Esophagus squamous epithelium (tissue), 4 donors: ENCODE measurements at regions not wholly inside any gene's neighbourhood (a gene's known extent, or its start where the extent isn't known, plus 50 kb on each side); places are given as distances from the start of the nearest gene placed in this dataset.

Source experiments
- POLR2A ChIP-seq, 4 donors: fragments of 450-650 bp; IDR thresholded peaks; one replicate each; pipeline ENCODE4 v1.6.1; 2017; ENCODE audit warnings: antibody characterized with exemption in 4 of 4, mild to moderate bottlenecking in 4 of 4, moderate library complexity in 3 of 4
- TF ChIP-seq, protein P1 (sequence below), 6 experiments: fragments of 450-650 bp in 4 of 6; fragments of 200-600 bp in 2 of 6; sonication (generic) in 2 of 6; IDR thresholded peaks; one replicate each; pipeline ENCODE4 v1.5.1; 2016 to 2019; ENCODE audit warnings: antibody characterized with exemption in 6 of 6, mild to moderate bottlenecking in 4 of 6, moderate library complexity in 4 of 6

DNA sequence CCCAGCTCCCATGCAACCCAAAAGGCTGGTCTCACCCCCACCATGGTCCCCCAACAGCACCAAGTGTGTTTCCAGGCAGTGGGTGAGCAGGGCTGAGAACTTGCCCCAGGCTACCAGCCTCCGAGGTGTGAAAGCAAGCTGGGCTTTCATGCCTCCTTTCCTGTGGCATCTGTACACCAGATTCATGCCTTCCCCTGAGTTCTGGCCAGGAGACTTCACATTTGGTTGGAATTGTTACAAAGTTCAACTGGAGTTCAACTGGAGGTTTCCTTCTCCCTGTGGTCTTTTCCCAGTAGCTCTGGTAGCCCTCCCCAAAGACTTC lies 77.6 kb upstream of the RAB40AL start:
- TF ChIP-seq, protein P1, sequence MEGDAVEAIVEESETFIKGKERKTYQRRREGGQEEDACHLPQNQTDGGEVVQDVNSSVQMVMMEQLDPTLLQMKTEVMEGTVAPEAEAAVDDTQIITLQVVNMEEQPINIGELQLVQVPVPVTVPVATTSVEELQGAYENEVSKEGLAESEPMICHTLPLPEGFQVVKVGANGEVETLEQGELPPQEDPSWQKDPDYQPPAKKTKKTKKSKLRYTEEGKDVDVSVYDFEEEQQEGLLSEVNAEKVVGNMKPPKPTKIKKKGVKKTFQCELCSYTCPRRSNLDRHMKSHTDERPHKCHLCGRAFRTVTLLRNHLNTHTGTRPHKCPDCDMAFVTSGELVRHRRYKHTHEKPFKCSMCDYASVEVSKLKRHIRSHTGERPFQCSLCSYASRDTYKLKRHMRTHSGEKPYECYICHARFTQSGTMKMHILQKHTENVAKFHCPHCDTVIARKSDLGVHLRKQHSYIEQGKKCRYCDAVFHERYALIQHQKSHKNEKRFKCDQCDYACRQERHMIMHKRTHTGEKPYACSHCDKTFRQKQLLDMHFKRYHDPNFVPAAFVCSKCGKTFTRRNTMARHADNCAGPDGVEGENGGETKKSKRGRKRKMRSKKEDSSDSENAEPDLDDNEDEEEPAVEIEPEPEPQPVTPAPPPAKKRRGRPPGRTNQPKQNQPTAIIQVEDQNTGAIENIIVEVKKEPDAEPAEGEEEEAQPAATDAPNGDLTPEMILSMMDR (IDR thresholded peaks at IDR 0.05), result no peak
- no peak for TF ChIP-seq POLR2A (IDR thresholded peaks at IDR 0.05)
